Fibroblast of skin of abdomen (primary cell): ENCODE measurements at regions not wholly inside any gene's neighbourhood (a gene's known extent, or its start where the extent isn't known, plus 50 kb on each side); places are given as distances from the start of the nearest gene placed in this dataset.

Experiments used
- DNase-seq: peaks from one replicate; pipeline ENCODE4 v3.0.0-alpha.2; 2013

DNA sequence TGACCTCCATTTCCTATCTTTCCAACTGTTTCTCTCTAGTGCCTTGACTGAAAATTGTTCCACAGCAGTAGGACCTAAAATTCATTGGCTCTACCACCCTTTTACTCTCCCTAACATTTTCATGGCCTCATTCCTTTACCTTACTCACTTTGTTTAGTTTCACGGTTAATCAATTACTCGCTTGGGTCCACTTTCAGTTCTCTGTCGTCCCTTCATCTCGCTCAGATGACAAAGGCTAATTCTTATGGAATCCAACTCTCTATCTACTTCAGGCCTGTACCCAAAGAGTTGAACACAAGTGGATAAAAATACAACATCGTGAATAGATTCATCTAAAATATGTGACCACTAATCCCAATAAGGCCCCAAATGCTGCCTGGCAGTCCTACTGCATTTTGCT, 85.9 kb upstream of the ADO start:
- no peak for DNase-seq

- no peak for DNase-seq
These were observed 85.5 kb upstream of the ADO start for GRCh38 chr10:62719061-62719460.

DNA sequence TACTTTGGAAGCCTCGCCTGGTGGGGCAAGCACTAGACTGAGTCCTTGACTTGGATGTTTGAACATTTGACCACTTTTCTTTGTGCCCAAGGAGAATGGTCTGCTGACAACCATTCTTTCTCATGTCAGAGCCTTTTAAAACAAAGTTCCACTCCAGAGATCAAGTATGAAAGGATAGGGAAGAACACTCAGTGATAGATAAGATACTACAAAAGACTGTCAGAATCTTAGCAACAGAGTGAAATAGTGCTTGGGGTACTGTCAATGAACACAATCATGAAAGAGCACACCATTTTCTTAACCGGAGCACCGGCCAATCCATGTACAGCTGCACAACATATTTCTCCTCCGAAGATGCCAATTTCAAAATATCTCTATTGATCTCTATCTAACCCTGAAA, 82.8 kb upstream of the ADO start:
- DNase-seq, result no peak

DNA sequence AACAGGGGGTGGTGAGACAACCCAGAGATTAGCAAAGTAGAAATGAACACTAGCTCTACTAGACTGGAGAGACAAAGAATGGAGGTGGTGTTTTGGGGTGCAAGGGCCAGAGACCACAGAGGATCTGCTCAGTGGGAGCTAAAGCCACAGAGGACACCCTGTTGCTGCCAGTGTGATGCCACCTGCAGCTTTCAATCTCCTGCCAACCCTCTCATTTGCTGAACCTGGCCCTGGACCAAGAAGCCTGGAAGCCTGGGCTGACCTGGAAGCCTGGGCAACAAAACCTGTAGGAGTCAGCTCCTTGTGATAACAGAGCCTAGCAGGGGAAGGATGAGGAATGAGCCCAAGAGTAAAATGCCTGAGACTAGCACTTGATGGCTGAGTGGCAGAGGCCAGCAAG, 81.1 kb upstream of the ADO start:
- DNase-seq, result no peak

- no peak for DNase-seq
These were observed 80.1 kb upstream of the ADO start for GRCh38 chr10:62724465-62724864.

- no peak for DNase-seq
These were observed 78.4 kb upstream of the ADO start for GRCh38 chr10:62726142-62726541.

DNA sequence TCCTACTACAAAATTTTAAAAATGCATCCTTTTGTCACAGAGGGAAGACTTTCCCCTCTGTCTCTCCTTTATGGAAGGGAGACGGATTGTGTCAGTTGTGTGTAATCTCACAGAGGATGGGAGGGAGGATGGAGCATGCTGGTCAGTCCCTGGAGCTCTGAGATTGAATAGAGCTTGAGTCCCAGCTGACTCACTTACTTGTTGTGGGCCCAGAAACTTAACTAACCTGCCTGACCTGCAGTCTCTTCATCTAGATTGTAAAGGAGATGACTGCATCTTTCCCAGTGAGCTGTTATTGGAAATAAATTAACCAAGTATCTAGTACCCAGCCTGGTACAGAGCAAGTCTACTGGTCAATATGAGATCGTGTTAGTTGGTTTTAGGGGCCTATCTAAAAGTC, 77.9 kb upstream of the ADO start:
- DNase-seq, result no peak

GRCh38 chr10:62727934-62728333, 76.6 kb upstream of the ADO start:
- no peak for DNase-seq

GRCh38 chr10:62728479-62728878, 76.0 kb upstream of the ADO start:
- peak; percentile 34 for DNase-seq

DNA sequence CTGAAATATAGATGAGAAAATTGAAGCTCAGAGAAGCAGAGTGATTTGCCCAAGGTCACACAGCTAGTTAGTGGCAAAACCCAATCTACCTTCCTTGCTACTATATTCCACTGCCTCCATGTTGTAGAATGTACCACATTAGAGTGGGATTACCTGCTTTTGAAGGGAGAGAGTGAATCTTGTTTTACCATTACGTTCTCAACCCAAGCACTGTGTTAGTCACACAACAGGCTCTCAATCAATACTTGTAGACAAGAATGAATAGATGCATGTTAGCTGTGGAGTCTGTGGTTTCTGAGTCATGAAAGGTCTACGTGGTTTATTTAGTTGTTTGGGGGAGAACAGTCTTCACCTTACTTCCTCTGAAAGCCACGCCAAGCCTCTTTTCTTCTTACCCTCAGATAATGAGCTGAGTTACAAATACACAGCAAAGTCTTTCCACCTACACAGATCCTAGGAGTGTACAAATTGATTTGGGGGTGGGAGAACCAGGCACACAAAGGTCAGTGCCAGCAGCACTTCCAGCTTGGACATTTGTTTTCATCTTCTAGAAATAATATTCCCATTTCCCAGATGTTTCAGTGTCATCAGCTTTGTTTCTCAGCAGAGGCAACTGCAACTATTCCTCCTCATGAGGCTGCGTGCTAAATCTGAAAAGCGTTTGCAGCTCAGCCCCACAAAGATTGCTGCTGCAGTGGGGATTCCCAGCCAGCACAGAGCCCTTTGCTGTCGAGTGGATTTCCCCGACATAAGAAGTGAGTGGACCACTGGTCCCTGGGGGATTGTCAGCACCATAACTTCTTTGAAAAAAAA, 71.5 kb upstream of the ADO start:
- DNase-seq, result peak; percentile 87

- no peak for DNase-seq
These were observed 70.7 kb upstream of the ADO start for GRCh38 chr10:62733654-62734293.

DNA sequence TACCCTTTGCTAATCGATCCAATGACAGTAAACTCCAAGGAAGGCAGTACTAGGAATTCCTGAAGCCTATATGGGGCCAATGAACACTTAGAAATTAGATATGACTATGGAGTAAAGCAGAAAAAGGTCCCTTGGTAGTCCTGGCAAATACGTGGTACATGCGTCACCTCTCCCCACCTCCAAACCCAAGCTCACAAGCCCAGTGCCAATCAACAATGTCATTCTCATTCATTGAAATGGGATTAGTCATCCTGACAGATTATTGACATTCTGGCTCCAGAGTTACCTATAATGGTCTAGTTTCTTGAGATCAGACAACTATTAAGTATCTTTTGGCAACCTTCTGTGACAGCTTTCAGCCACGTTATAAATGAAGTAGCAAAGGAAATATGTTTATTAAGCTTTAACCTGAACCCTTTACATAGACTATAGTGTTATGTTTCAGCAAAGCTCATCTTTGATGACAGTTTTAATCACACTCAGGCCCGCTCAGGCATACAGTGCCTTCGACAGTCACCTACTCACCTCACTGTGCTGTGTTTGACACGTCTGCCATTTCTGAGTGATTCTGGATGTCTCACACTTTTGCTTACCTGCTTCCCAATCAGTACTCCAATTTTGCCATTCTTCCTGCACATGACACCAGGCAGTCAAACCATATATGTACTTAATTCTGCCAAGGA, 69.6 kb upstream of the ADO start:
- no peak for DNase-seq

- DNase-seq, result peak; percentile 43
These were observed 68.9 kb upstream of the ADO start for GRCh38 chr10:62735464-62736167.

- DNase-seq, result no peak
These were observed 68.4 kb upstream of the ADO start for GRCh38 chr10:62736168-62736546.

DNA sequence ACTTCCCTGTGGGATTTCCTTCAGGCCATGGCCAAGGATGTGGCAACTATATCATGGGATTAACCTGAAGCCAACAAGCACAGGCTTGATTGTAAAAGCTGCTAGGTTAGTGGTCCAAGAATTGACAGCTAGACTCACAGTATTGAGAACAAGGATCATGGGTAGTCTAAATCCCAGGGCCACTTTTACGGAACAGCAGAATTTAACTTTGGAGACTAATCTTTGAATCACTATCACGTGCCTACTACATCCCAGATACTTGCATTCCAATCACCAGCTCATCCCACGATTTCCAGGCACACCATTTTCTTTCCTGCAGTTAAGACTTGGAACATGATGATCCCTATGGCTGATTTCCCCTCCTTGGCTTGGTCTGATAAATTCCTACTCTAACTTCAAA, 65.6 kb upstream of the ADO start:
- DNase-seq, result peak; percentile 57

DNA sequence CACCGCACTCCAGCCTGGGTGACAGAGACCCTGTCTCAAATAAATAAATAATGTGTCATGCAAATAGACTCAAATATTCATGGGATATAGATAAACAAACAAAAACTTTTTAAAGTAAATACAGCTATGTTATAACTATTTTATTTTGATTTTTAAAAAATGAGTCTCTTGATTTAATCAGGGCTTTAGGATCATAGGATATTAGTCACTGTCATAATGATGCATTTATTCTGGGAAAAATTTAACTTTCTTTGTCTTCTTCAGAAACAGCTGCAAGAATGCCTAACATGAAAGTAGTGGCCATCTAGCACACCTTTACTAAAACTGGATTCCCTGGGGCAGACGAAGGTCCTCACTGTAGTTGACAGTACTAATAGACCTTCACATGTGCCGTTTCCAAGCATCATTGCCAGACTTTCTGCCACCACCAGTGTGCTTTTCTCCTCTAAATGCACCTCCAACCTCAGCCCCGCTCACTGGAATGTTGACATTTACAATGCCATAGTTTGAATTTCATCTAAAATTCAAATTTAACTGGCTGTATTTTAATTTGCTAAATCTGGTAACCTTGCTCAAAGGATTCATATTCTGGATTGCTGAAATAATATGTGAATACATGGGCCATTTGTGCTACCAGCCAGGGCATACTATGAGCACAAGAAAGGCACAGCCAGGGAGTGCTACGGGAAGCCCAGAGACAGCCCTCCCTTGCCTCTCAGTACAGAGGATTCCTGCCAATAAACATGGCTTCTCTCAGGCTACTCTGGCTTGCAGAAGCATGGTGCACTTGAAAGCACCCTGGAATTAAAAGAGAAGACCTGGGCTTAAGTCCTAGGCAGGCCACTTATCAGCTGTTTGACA, 63.4 kb upstream of the ADO start:
- no peak for DNase-seq

- DNase-seq, result no peak
These were observed 62.5 kb upstream of the ADO start for GRCh38 chr10:62741996-62742395.

DNA sequence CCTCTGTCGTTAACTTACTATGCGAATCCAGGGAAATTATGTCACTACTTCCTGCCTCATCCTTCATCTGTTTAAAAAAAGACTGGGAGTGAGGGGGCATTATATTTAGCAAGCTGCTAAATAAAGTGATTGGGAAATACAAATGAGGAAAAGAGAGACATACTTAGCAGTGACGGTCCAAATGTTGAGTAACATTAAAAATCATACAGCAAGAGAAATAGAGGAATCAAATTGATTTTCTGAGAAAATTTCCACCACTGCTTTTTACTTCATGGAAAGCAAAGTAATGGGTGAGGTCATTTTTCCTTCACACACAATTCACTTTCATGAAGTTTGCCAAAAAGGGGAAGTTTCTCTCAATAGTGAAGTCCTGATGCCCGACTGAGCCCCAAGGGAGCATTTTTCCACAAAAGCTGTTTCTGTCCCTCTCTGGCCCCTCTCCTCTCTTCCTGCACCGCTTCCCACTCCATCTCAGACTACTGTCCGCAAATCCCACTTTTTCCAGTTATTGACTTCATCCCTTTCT, 61.9 kb upstream of the ADO start:
- no peak for DNase-seq

DNA sequence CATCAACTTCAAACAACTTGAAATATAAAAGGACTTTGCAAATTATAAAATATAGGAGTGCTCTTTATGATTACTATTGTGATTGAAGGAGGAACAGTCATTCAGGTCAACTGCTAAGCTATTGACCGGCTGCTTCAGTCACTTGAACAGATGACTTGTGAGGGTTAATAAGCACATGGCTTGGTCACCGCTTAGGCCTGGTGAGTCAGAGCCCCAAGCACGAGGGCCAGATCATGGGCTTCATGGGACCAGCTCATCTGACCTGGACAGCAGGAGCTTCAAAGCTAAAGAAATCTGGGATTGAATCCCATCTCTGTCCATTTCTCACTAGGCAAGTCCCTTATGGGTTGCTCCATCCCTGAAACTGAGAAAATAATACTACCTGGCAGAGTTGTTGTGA, 60.4 kb upstream of the ADO start:
- DNase-seq, result no peak

DNA sequence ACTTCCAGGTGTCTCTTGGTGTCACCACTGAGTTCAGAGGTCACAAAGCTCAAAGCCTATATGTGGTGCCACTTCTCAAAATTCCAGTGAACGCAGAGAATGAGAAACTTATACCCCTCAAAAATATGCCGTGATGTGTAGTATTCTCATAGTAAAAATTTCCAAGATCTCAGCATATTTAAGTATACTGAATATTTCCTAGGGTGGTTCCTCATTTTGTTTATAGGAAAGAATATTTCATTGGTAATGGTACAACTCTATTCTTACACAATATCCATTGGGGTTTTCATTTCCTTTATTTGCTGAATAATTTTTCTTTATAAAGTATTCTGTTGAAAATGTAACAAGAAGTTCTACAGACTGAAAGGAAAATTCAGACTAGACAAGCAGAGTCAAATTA, 58.9 kb upstream of the ADO start:
- DNase-seq, result no peak

GRCh38 chr10:62746951-62747729, 57.4 kb upstream of the ADO start:
- DNase-seq, result peak; percentile 21
